Mucosa of stomach (tissue), 1 donor: ENCODE measurements at regions not wholly inside any gene's neighbourhood (a gene's known extent, or its start where the extent isn't known, plus 50 kb on each side); places are given as distances from the start of the nearest gene placed in this dataset.
"Not testable (repeated sequence)": the region's sequence is repeated elsewhere in the genome, so short reads cannot be mapped to it uniquely, and the experiment has no call there.

Experiments used
- H3K27me3 ChIP-seq: one replicate; pipeline ENCODE4 v1.7.0; 2013; ENCODE audit warnings: mild to moderate bottlenecking, low read length; ENCODE audit not compliant: control insufficient read depth, insufficient read depth
- H3K36me3 ChIP-seq: one replicate; pipeline ENCODE4 v1.7.0; 2013; ENCODE audit warnings: low read length; ENCODE audit not compliant: control insufficient read depth, insufficient read depth
- H3K4me1 ChIP-seq: one replicate; pipeline ENCODE4 v1.7.0; 2013; ENCODE audit warnings: mild to moderate bottlenecking, low read length; ENCODE audit not compliant: control insufficient read depth, insufficient read depth
- H3K4me3 ChIP-seq: one replicate; pipeline ENCODE4 v1.7.0; 2013; ENCODE audit warnings: low read length
- H3K9ac ChIP-seq: one replicate; pipeline ENCODE4 v1.7.0; 2013; ENCODE audit warnings: mild to moderate bottlenecking, low read length, moderate library complexity
- H3K9me3 ChIP-seq: one replicate; pipeline ENCODE4 v1.7.0; 2013; ENCODE audit warnings: mild to moderate bottlenecking, low read length, moderate library complexity; ENCODE audit not compliant: control insufficient read depth
- donor health status: Pancreatic carcinoma.

- H3K9me3 ChIP-seq = no peaks in the 10 kb centered on the region
- no peaks in the 10 kb centered on the region for H3K36me3 ChIP-seq
- no peak overlapping the region for H3K9ac ChIP-seq
- H3K4me3 ChIP-seq = no peak overlapping the region
- no peaks in the 10 kb centered on the region for H3K27me3 ChIP-seq
- no peaks in the 10 kb centered on the region for H3K4me1 ChIP-seq
These were observed 75.1 kb upstream of the STK39 start for GRCh38 chr2:168322325-168323007.

GRCh38 chr2:168323529-168324021 lies 76.2 kb upstream of the STK39 start:
- no peaks in the 10 kb centered on the region for H3K36me3 ChIP-seq
- no peak overlapping the region for H3K4me3 ChIP-seq
- no peaks in the 10 kb centered on the region for H3K9me3 ChIP-seq
- H3K27me3 ChIP-seq = no peaks in the 10 kb centered on the region
- no peaks in the 10 kb centered on the region for H3K4me1 ChIP-seq
- no peak overlapping the region for H3K9ac ChIP-seq

- H3K36me3 ChIP-seq = no peaks in the 10 kb centered on the region
- no peaks in the 10 kb centered on the region for H3K9me3 ChIP-seq
- no peak overlapping the region for H3K4me3 ChIP-seq
- H3K4me1 ChIP-seq = no peaks in the 10 kb centered on the region
- no peaks in the 10 kb centered on the region for H3K27me3 ChIP-seq
- H3K9ac ChIP-seq = no peak overlapping the region
These were observed 79.2 kb upstream of the STK39 start for GRCh38 chr2:168326572-168326971.

GRCh38 chr2:168327328-168327727 lies 79.9 kb upstream of the STK39 start:
- Histone ChIP-seq H3K9me3 (no peaks in the 10 kb centered on the region), H3K36me3 (no peaks in the 10 kb centered on the region), H3K9ac (no peak overlapping the region), H3K4me3 (no peak overlapping the region), H3K27me3 (no peaks in the 10 kb centered on the region), H3K4me1 (no peaks in the 10 kb centered on the region)

GRCh38 chr2:168328421-168328820 lies 81.0 kb upstream of the STK39 start:
- no peaks in the 10 kb centered on the region for H3K36me3 ChIP-seq
- no peaks in the 10 kb centered on the region for H3K27me3 ChIP-seq
- H3K4me3 ChIP-seq = no peak overlapping the region
- no peaks in the 10 kb centered on the region for H3K4me1 ChIP-seq
- no peaks in the 10 kb centered on the region for H3K9me3 ChIP-seq
- no peak overlapping the region for H3K9ac ChIP-seq

GRCh38 chr2:168330624-168331423 lies 83.4 kb upstream of the STK39 start:
- Histone ChIP-seq H3K27me3 (no peaks in the 10 kb centered on the region), H3K9ac (no peak overlapping the region), H3K4me1 (no peaks in the 10 kb centered on the region), H3K4me3 (no peak overlapping the region), H3K9me3 (no peaks in the 10 kb centered on the region), H3K36me3 (no peaks in the 10 kb centered on the region)

GRCh38 chr2:168335254-168335653 lies 87.9 kb upstream of the STK39 start:
- not testable (repeated sequence) for H3K9ac ChIP-seq, H3K4me3 ChIP-seq, H3K36me3 ChIP-seq, H3K4me1 ChIP-seq, H3K9me3 ChIP-seq, H3K27me3 ChIP-seq

GRCh38 chr2:168336786-168337388 lies 89.5 kb upstream of the STK39 start:
- H3K36me3 ChIP-seq = no peaks in the 10 kb centered on the region
- H3K27me3 ChIP-seq = no peaks in the 10 kb centered on the region
- H3K9me3 ChIP-seq = no peaks in the 10 kb centered on the region
- H3K4me3 ChIP-seq = no peak overlapping the region
- no peaks in the 10 kb centered on the region for H3K4me1 ChIP-seq
- no peak overlapping the region for H3K9ac ChIP-seq

- no peak overlapping the region for H3K9ac ChIP-seq
- H3K27me3 ChIP-seq = no peaks in the 10 kb centered on the region
- no peak overlapping the region for H3K4me3 ChIP-seq
- H3K4me1 ChIP-seq = no peaks in the 10 kb centered on the region
- H3K9me3 ChIP-seq = no peaks in the 10 kb centered on the region
- no peaks in the 10 kb centered on the region for H3K36me3 ChIP-seq
These were observed 90.9 kb upstream of the STK39 start for GRCh38 chr2:168338292-168338691.

- no peak overlapping the region for H3K4me3 ChIP-seq
- no peaks in the 10 kb centered on the region for H3K9me3 ChIP-seq
- no peaks in the 10 kb centered on the region for H3K27me3 ChIP-seq
- H3K36me3 ChIP-seq = no peaks in the 10 kb centered on the region
- no peak overlapping the region for H3K9ac ChIP-seq
- no peaks in the 10 kb centered on the region for H3K4me1 ChIP-seq
These were observed 91.5 kb upstream of the STK39 start for GRCh38 chr2:168338803-168339437.

GRCh38 chr2:168340931-168341330 lies 93.5 kb upstream of the STK39 start:
- Histone ChIP-seq H3K36me3 (no peaks in the 10 kb centered on the region), H3K4me1 (no peaks in the 10 kb centered on the region), H3K9me3 (no peaks in the 10 kb centered on the region), H3K27me3 (no peaks in the 10 kb centered on the region), H3K4me3 (no peak overlapping the region), H3K9ac (no peak overlapping the region)

GRCh38 chr2:168343586-168343985 lies 96.2 kb upstream of the STK39 start:
- no peak overlapping the region for H3K4me3 ChIP-seq
- no peaks in the 10 kb centered on the region for H3K27me3 ChIP-seq
- H3K9me3 ChIP-seq = no peaks in the 10 kb centered on the region
- H3K9ac ChIP-seq = no peak overlapping the region
- H3K4me1 ChIP-seq = peaks cover 4% of the 10 kb centered on the region
- no peaks in the 10 kb centered on the region for H3K36me3 ChIP-seq
